ENCODE measurements at regions not wholly inside any gene's neighbourhood (a gene's known extent, or its start where the extent isn't known, plus 50 kb on each side); places are given as distances from the start of the nearest gene placed in this dataset.
"Not testable (repeated sequence)": the region's sequence is repeated elsewhere in the genome, so short reads cannot be mapped to it uniquely, and the experiment has no call there.

GRCh38 chr5:18702821-18703220 is 1068.6 kb downstream of the TAF11L14 start:
- DNase-seq, result no peak
- Histone ChIP-seq H3K27ac (ENCODE audit: low read depth in 1 of 2, low read length in 2 of 2) (no peak overlapping the region), H3K27me3 (ENCODE audit: control insufficient read depth in 1 of 2, insufficient read depth in 2 of 2, low read length in 1 of 2) (no peaks in the 10 kb centered on the region), H3K4me1 (ENCODE audit: control insufficient read depth in 1 of 2, insufficient read depth in 2 of 2, low read length in 2 of 2) (no peaks in the 10 kb centered on the region), H3K4me3 (ENCODE audit: low read length in 2 of 2) (no peak overlapping the region), H3K36me3 (ENCODE audit: control insufficient read depth in 1 of 2, insufficient read depth in 2 of 2, low read length in 1 of 2) (no peaks in the 10 kb centered on the region), H3K9me3 (ENCODE audit: control insufficient read depth, low read length) (no peaks in the 10 kb centered on the region)
- intact Hi-C loops (cut with DNase I), result no loop called here
- no peak for ATAC-seq (ENCODE audit: low FRiP score)
- 23 to 35% methylated on average over 1 of the region's 1 CpG for WGBS, 2 donors

GRCh38 chr5:18712936-18713485 is 1078.8 kb downstream of the TAF11L14 start:
- H3K4me3 ChIP-seq (ENCODE audit: low read length in 2 of 2), result no peak overlapping the region
- 62 to 64% methylated on average over 5 of the region's 5 CpGs for WGBS, 2 donors
- intact Hi-C loops (cut with DNase I), result no loop called here

GRCh38 chr5:18720002-18720401 is 1085.7 kb downstream of the TAF11L14 start:
- Histone ChIP-seq H3K4me1 (ENCODE audit: control insufficient read depth in 1 of 2, insufficient read depth in 2 of 2, low read length in 2 of 2) (no peaks in the 10 kb centered on the region), H3K36me3 (ENCODE audit: control insufficient read depth in 1 of 2, insufficient read depth in 2 of 2, low read length in 1 of 2) (no peaks in the 10 kb centered on the region), H3K27ac (ENCODE audit: low read depth in 1 of 2, low read length in 2 of 2) (no peak overlapping the region), H3K9me3 (ENCODE audit: control insufficient read depth, low read length) (no peaks in the 10 kb centered on the region), H3K27me3 (ENCODE audit: control insufficient read depth in 1 of 2, insufficient read depth in 2 of 2, low read length in 1 of 2) (no peaks in the 10 kb centered on the region), H3K4me3 (ENCODE audit: low read length in 2 of 2) (no peak overlapping the region)
- no peak for ATAC-seq (ENCODE audit: low FRiP score)
- no peak for DNase-seq
- 40 to 49% methylated on average over 1 of the region's 1 CpG for WGBS, 2 donors
- intact Hi-C loops (cut with DNase I), result no loop called here

More at GRCh38 chr5:18712936-18713485, 1078.8 kb downstream of the TAF11L14 start:
- no peak for ATAC-seq (ENCODE audit: low FRiP score)
- Histone ChIP-seq H3K4me1 (ENCODE audit: control insufficient read depth in 1 of 2, insufficient read depth in 2 of 2, low read length in 2 of 2) (no peaks in the 10 kb centered on the region), H3K27me3 (ENCODE audit: control insufficient read depth in 1 of 2, insufficient read depth in 2 of 2, low read length in 1 of 2) (no peaks in the 10 kb centered on the region), H3K36me3 (ENCODE audit: control insufficient read depth in 1 of 2, insufficient read depth in 2 of 2, low read length in 1 of 2) (no peaks in the 10 kb centered on the region), H3K9me3 (ENCODE audit: control insufficient read depth, low read length) (no peaks in the 10 kb centered on the region), H3K27ac (ENCODE audit: low read depth in 1 of 2, low read length in 2 of 2) (no peak overlapping the region)
- no peak for DNase-seq

GRCh38 chr5:18732556-18733479 is 1098.6 kb downstream of the TAF11L14 start:
- WGBS, 2 donors, result 91 to 92% methylated on average over 16 of the region's 16 CpGs
- H3K27me3 ChIP-seq (ENCODE audit: control insufficient read depth in 1 of 2, insufficient read depth in 2 of 2, low read length in 1 of 2), result no peaks in the 10 kb centered on the region
- no peak for ATAC-seq (ENCODE audit: low FRiP score)
- H3K9me3 ChIP-seq (ENCODE audit: control insufficient read depth, low read length), result no peaks in the 10 kb centered on the region
- H3K36me3 ChIP-seq (ENCODE audit: control insufficient read depth in 1 of 2, insufficient read depth in 2 of 2, low read length in 1 of 2), result no peaks in the 10 kb centered on the region
- no peak overlapping the region for H3K27ac ChIP-seq (ENCODE audit: low read depth in 1 of 2, low read length in 2 of 2)
- no peaks in the 10 kb centered on the region for H3K4me1 ChIP-seq (ENCODE audit: control insufficient read depth in 1 of 2, insufficient read depth in 2 of 2, low read length in 2 of 2)
- no peak for DNase-seq
- H3K4me3 ChIP-seq (ENCODE audit: low read length in 2 of 2), result no peak overlapping the region
- intact Hi-C loops (cut with DNase I), result no loop called here

GRCh38 chr5:18736051-18736398 is 1101.8 kb downstream of the TAF11L14 start:
- ATAC-seq (ENCODE audit: low FRiP score) (no peak), DNase-seq (no peak)
- Histone ChIP-seq H3K4me1 (ENCODE audit: control insufficient read depth in 1 of 2, insufficient read depth in 2 of 2, low read length in 2 of 2) (no peaks in the 10 kb centered on the region), H3K27me3 (ENCODE audit: control insufficient read depth in 1 of 2, insufficient read depth in 2 of 2, low read length in 1 of 2) (no peaks in the 10 kb centered on the region), H3K9me3 (ENCODE audit: control insufficient read depth, low read length) (no peaks in the 10 kb centered on the region), H3K27ac (ENCODE audit: low read depth in 1 of 2, low read length in 2 of 2) (no peak overlapping the region), H3K36me3 (ENCODE audit: control insufficient read depth in 1 of 2, insufficient read depth in 2 of 2, low read length in 1 of 2) (no peaks in the 10 kb centered on the region), H3K4me3 (ENCODE audit: low read length in 2 of 2) (no peak overlapping the region)
- 47 to 54% methylated on average over 2 of the region's 2 CpGs for WGBS, 2 donors
- intact Hi-C loops (cut with DNase I), result no loop called here

- H3K4me1 ChIP-seq (ENCODE audit: control insufficient read depth in 1 of 2, insufficient read depth in 2 of 2, low read length in 2 of 2); H3K27me3 ChIP-seq (ENCODE audit: control insufficient read depth in 1 of 2, insufficient read depth in 2 of 2, low read length in 1 of 2); DNase-seq; ATAC-seq (ENCODE audit: low FRiP score); H3K4me3 ChIP-seq (ENCODE audit: low read length in 2 of 2); H3K27ac ChIP-seq (ENCODE audit: low read depth in 1 of 2, low read length in 2 of 2); intact Hi-C loops (cut with DNase I); H3K36me3 ChIP-seq (ENCODE audit: control insufficient read depth in 1 of 2, insufficient read depth in 2 of 2, low read length in 1 of 2); H3K9me3 ChIP-seq (ENCODE audit: control insufficient read depth, low read length): not testable (repeated sequence)
- 67 to 70% methylated on average over 7 of the region's 7 CpGs for WGBS, 2 donors
Measured at GRCh38 chr5:18736736-18737135, 1102.5 kb downstream of the TAF11L14 start.

GRCh38 chr5:18740301-18740700 is 1106.0 kb downstream of the TAF11L14 start:
- Histone ChIP-seq H3K4me3 (ENCODE audit: low read length in 2 of 2) (no peak overlapping the region), H3K27me3 (ENCODE audit: control insufficient read depth in 1 of 2, insufficient read depth in 2 of 2, low read length in 1 of 2) (no peaks in the 10 kb centered on the region), H3K36me3 (ENCODE audit: control insufficient read depth in 1 of 2, insufficient read depth in 2 of 2, low read length in 1 of 2) (no peaks in the 10 kb centered on the region), H3K4me1 (ENCODE audit: control insufficient read depth in 1 of 2, insufficient read depth in 2 of 2, low read length in 2 of 2) (no peaks in the 10 kb centered on the region), H3K27ac (ENCODE audit: low read depth in 1 of 2, low read length in 2 of 2) (no peak overlapping the region), H3K9me3 (ENCODE audit: control insufficient read depth, low read length) (no peaks in the 10 kb centered on the region)
- intact Hi-C loops (cut with DNase I), result no loop called here
- DNase-seq (no peak), ATAC-seq (ENCODE audit: low FRiP score) (no peak)

GRCh38 chr5:18742830-18743229 is 1108.6 kb downstream of the TAF11L14 start:
- intact Hi-C loops (cut with DNase I), result no loop called here
- no peaks in the 10 kb centered on the region for H3K36me3 ChIP-seq (ENCODE audit: control insufficient read depth in 1 of 2, insufficient read depth in 2 of 2, low read length in 1 of 2)
- no peak overlapping the region for H3K27ac ChIP-seq (ENCODE audit: low read depth in 1 of 2, low read length in 2 of 2)
- no peaks in the 10 kb centered on the region for H3K9me3 ChIP-seq (ENCODE audit: control insufficient read depth, low read length)
- ATAC-seq (ENCODE audit: low FRiP score) (no peak), DNase-seq (no peak)
- 84 to 85% methylated on average over 7 of the region's 7 CpGs for WGBS, 2 donors
- H3K4me3 ChIP-seq (ENCODE audit: low read length in 2 of 2), result no peak overlapping the region
- H3K27me3 ChIP-seq (ENCODE audit: control insufficient read depth in 1 of 2, insufficient read depth in 2 of 2, low read length in 1 of 2), result no peaks in the 10 kb centered on the region
- H3K4me1 ChIP-seq (ENCODE audit: control insufficient read depth in 1 of 2, insufficient read depth in 2 of 2, low read length in 2 of 2), result no peaks in the 10 kb centered on the region

- intact Hi-C loops (cut with DNase I), result no loop called here
- H3K4me1 ChIP-seq (ENCODE audit: control insufficient read depth in 1 of 2, insufficient read depth in 2 of 2, low read length in 2 of 2), result no peaks in the 10 kb centered on the region
- H3K36me3 ChIP-seq (ENCODE audit: control insufficient read depth in 1 of 2, insufficient read depth in 2 of 2, low read length in 1 of 2), result no peaks in the 10 kb centered on the region
- H3K27me3 ChIP-seq (ENCODE audit: control insufficient read depth in 1 of 2, insufficient read depth in 2 of 2, low read length in 1 of 2), result no peaks in the 10 kb centered on the region
- H3K9me3 ChIP-seq (ENCODE audit: control insufficient read depth, low read length), result no peaks in the 10 kb centered on the region
- DNase-seq (no peak), ATAC-seq (ENCODE audit: low FRiP score) (no peak)
- no peak overlapping the region for H3K27ac ChIP-seq (ENCODE audit: low read depth in 1 of 2, low read length in 2 of 2)
- H3K4me3 ChIP-seq (ENCODE audit: low read length in 2 of 2), result no peak overlapping the region
- WGBS, 2 donors, result 79% methylated on average over 3 of the region's 3 CpGs
Measured at GRCh38 chr5:18744441-18744840, 1110.2 kb downstream of the TAF11L14 start.

Data from aorta (tissue), 5 donors.